CMK (cell line): ENCODE measurements at regions not wholly inside any gene's neighbourhood (a gene's known extent, or its start where the extent isn't known, plus 50 kb on each side); places are given as distances from the start of the nearest gene placed in this dataset.

Experiments
- DNase-seq: peaks from one replicate; pipeline ENCODE4 v3.0.0-alpha.2; 2010; ENCODE audit warnings: low read depth

GRCh38 chr4:169810325-169811323, 52.9 kb upstream of the HPF1 start:
- DNase-seq: peak; percentile 54

GRCh38 chr4:169807934-169808509, 50.3 kb upstream of the HPF1 start:
- DNase-seq: no peak
